ENCODE measurements at regions not wholly inside any gene's neighbourhood (a gene's known extent, or its start where the extent isn't known, plus 50 kb on each side); places are given as distances from the start of the nearest gene placed in this dataset.

GRCh38 chr4:14602206-14602605, 400.1 kb upstream of the CPEB2 start:
- no peak overlapping the region for H3K4me3 ChIP-seq
- H3K27me3 ChIP-seq (ENCODE audit: low read depth) = no peaks in the 10 kb centered on the region
- intact Hi-C loops (cut with DNase I) = no loop called here
- H3K9me3 ChIP-seq = no peaks in the 10 kb centered on the region
- DNase-seq = no peak
- H3K4me1 ChIP-seq = no peaks in the 10 kb centered on the region
- H3K27ac ChIP-seq = no peak overlapping the region
- TF ChIP-seq CTCF (IDR thresholded peaks at IDR 0.05) = no peak
- ATAC-seq = no peak
- H3K36me3 ChIP-seq = no peaks in the 10 kb centered on the region

GRCh38 chr4:14607001-14607400, 395.3 kb upstream of the CPEB2 start:
- Histone ChIP-seq H3K4me1 (no peaks in the 10 kb centered on the region), H3K4me3 (no peak overlapping the region), H3K27me3 (ENCODE audit: low read depth) (no peaks in the 10 kb centered on the region), H3K36me3 (no peaks in the 10 kb centered on the region), H3K9me3 (no peaks in the 10 kb centered on the region), H3K27ac (no peak overlapping the region)
- no peak for ATAC-seq
- intact Hi-C loops (cut with DNase I) = no loop called here
- TF ChIP-seq CTCF (IDR thresholded peaks at IDR 0.05) = no peak
- DNase-seq = no peak

- TF ChIP-seq CTCF (IDR thresholded peaks at IDR 0.05) = no peak
- Histone ChIP-seq H3K4me3 (no peak overlapping the region), H3K9me3 (no peaks in the 10 kb centered on the region), H3K27ac (no peak overlapping the region), H3K36me3 (no peaks in the 10 kb centered on the region), H3K27me3 (ENCODE audit: low read depth) (no peaks in the 10 kb centered on the region), H3K4me1 (no peaks in the 10 kb centered on the region)
- DNase-seq = no peak
- intact Hi-C loops (cut with DNase I) = no loop called here
- no peak for ATAC-seq
Observed at GRCh38 chr4:14607578-14607977, 394.7 kb upstream of the CPEB2 start.

- Histone ChIP-seq H3K36me3 (no peaks in the 10 kb centered on the region), H3K27me3 (ENCODE audit: low read depth) (no peaks in the 10 kb centered on the region), H3K9me3 (no peaks in the 10 kb centered on the region), H3K27ac (no peak overlapping the region), H3K4me1 (no peaks in the 10 kb centered on the region), H3K4me3 (no peak overlapping the region)
- DNase-seq (no peak), ATAC-seq (no peak)
- TF ChIP-seq CTCF (IDR thresholded peaks at IDR 0.05) = no peak
- intact Hi-C loops (cut with DNase I) = no loop called here
Observed at GRCh38 chr4:14608630-14609029, 393.7 kb upstream of the CPEB2 start.

- H3K27ac ChIP-seq = no peak overlapping the region
Observed at GRCh38 chr4:14614840-14615239, 387.4 kb upstream of the CPEB2 start.

More at GRCh38 chr4:14614840-14615239, 387.4 kb upstream of the CPEB2 start:
- ATAC-seq (no peak), DNase-seq (no peak)
- H3K27me3 ChIP-seq (ENCODE audit: low read depth) = no peaks in the 10 kb centered on the region
- no peak overlapping the region for H3K4me3 ChIP-seq
- TF ChIP-seq CTCF (IDR thresholded peaks at IDR 0.05) = no peak
- no peaks in the 10 kb centered on the region for H3K36me3 ChIP-seq
- intact Hi-C loops (cut with DNase I) = no loop called here
- no peaks in the 10 kb centered on the region for H3K9me3 ChIP-seq
- H3K4me1 ChIP-seq = no peaks in the 10 kb centered on the region

All from lower lobe of right lung (tissue), 2 donors.